Stimulated activated CD8-positive, alpha-beta memory T cell treated with anti-CD3 and anti-CD28 coated beads, Interleukin-15, amount 100 ng/mL, for 1 hour (primary cell): ENCODE measurements at regions not wholly inside any gene's neighbourhood (a gene's known extent, or its start where the extent isn't known, plus 50 kb on each side); places are given as distances from the start of the nearest gene placed in this dataset.
"Not testable (repeated sequence)": the region's sequence is repeated elsewhere in the genome, so short reads cannot be mapped to it uniquely, and the experiment has no call there.

Experiments used
- DNase-seq: peaks from one replicate; pipeline ENCODE4 v3.0.0-alpha.2; 2020; ENCODE audit warnings: low read depth

DNA sequence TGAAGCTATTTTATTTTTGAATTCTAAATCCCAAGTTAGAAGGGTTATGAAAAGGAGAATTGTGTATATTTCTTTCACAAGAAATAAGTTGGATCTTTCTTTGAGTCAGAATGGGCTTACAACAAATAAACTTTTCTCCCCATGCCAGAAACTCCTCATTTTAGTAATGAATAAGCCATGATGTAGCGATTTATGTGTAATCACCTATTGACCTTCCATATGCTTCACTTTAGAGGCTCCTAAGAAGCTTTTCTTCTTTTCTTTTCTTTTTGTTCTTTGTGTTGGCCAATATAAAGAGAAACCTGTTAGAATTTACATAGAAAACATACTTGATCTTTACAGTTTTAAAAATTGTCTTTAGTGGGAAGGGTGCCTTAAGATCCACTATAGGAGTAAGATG lies 370.2 kb downstream of the UTRN start:
- no peak for DNase-seq

DNA sequence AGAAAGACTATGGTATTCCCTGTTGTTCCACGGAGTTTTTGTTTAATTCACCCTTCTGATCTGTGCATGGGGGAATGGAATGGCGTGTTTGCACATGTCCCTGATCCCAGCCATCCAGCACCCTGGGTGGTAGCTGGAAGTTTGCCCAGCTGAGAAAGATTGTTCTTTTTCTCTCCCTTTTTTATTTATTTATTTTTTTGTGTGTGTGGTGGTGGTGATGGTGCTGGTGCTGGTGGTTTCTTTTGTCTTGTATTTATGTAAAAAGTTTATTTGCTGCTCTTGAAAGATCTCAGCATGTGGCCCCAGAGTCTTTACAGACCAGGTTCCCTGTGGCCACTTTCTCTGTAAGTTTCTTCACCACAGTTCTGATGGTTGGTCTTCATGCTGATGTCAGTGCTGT lies 372.6 kb downstream of the UTRN start:
- no peak for DNase-seq

DNA sequence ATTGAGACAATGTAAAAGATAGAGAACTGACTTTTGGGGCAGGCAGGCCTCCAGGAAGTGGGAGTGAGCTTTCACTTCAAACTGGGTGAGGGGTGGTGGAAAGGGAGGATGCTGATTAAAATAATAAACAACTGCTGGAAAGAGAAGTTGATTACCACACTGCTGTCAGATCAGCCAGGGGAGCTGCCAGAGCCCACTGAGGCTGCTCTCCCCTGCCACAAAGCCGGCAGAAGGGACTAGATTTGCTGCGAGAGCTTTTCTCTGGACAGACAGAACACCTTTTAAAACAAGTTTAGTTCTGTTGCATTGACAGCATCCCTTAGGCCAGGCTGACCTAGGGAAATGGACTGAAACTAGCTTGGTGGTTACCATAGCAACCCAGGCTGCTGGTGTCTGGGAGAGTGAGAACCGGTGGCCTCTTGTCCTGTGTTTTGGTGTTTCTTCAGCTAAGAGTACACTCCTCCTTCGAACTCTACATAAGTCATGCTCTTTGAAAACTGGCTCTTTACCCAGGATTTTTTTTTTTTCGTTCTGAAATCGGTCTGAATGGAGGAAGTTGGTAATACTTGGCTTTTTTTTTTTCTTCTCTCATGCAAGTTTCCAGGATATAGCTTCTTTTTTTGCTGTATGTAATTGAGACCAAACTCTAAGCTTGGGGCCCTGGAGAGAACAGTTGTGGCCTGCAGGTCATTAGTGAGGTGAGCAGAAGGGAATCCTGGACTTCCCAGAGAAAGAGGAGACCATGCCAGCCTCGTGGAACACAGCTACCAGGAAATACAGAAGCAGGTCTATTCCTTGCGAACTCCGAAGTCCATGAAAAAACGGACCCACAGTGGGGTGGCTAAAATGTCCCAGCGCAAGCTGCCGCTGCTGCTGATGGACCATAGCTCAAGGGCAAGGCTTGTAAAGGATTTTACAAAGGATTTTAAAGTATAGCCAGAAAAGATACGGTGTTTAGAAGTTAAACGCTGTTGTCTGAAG lies 374.4 kb downstream of the UTRN start:
- DNase-seq, result no peak

DNA sequence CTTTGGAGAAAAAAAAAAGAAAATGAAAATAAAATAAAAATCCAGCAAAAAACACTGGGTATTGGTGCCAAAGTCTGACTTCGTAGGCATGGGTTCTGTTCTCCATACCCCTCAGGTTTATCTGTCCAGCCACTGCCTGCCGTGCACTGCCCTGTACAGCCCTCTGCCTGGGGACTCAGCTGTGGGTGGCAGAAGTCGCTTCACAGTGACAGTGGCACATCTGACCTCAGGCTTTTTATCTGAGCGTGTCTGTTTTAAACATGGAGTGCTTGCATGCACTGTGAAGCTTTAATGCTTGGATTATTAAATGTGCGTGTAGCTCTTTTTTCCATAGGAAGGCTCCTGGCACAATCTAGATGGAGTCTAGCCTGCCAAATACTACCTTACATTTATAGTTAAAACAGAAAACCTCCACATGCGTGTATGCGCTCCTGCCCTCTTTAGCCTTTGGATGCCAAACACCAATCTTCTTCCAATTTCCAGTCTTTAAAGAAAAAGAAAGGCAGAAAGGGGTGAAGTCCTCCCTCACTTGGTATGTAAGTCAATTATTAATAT lies 375.5 kb downstream of the UTRN start:
- no peak for DNase-seq

DNA sequence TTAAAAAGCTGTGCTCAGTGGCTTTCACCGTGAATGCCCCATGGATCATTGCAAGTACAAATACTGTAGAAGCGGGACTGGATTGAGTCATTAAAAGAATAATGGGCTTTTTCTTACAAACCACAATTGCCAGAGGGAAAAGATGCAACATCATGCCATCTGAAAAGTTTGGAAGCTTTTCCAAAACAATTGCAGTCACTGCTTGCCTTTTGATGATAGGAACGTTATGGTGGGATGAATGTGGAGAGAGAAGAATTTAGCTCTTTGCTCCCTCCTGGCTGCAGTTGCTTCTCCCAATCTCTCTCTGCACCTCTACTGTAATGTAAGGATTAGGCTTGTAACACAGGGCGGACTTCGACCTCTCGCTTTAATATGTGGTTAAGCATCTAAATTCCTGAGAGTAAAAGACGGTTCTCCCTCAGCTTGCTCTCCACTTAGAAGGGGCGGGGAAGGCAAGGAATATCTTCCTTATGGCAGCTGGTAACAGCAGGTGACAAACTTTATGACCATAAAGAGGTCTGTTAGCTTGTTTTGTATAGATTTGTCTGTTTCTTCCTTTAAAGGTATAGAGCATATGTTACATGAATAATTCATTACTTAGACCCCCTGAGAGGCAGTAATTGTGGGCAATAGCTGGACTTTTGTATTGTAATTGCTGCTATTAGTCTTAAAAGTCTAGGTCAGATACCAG lies 376.1 kb downstream of the UTRN start:
- DNase-seq, result no peak

DNA sequence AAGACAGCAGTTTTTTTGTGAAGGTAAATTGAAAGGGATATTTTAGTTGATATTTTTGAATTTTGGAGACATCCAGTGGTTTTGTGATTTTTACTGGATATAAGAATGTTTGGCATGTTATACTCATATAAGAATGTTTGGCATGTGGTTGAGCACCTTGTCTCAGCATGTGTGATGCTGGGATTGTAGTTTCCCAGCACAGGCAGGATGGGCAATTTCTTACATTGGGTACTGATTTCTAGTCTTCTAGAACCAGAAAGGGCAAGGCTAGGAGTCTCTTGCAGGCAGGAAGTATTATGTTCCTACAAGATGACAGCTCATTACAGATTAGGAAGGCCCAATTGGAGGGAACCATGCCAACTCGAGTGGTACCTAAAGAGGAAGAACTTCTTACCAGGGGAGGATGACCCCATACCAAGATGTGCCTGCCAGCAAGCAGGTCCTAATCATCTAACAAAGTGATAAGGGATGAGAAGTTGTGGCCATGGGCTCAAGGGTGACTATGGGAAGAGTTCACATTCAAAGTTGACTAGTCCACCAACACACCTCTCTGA lies 377.8 kb downstream of the UTRN start:
- DNase-seq, result no peak

DNA sequence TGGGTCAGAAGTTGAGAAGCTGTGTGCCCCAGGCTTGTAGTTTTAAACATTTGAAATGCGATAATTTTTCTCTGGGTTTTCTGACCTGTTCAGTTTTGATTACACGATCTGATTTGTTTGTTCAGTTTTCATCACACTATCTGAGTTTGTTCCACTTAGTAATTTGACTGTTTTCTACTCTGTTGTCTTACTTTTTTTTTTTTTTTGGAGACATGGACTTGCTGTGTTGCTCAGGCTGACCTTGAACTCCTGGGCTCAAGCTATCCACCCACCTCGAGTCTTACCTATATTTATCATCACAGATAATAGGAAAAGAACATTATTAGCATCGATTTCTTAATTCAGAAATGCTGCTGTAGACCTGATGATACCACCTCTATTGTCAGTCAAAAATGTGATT lies 379.1 kb downstream of the UTRN start:
- no peak for DNase-seq

DNA sequence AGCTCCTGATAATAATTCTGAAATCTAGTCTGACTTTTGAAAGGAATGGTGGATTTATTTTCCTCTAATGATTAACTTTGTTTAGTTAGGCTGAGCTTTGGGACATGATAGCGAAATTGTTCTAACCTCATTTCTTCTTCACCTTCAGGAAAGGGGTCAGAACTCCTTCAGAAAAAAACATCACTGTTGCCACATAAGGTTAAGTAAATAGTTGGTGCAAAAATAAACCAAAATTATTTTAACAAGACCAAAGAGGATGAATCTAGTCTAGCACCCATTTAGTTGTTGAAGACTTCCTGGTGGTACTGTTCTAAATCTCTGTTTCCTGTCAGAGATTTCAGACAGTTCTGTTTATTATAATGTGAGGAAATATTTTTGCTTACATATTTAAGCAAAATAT lies 379.8 kb downstream of the UTRN start:
- no peak for DNase-seq

DNA sequence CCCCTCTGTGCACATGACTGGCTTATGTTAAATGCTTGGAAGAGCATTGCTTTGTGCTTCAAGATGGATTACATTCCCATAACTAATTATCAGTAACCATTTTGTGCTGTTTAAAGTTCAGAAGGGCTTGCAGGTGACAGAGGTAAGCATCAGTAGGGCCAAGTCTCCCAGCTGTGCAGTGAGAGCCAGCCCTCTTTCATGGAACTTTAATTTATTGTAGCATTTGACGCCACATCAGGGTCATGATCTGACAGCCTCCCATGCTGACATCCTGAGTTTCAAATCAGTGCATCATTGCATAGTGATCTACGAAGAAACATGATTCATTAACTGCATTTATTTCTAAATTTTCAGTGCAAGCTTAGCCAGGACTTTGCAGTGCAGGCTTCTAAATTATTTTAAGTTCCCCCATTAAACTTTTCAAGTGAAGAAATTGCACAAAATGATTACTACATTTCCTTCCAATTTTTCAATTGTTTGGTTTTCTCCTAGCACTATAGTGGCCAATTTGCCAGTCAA lies 380.9 kb downstream of the UTRN start:
- no peak for DNase-seq

DNA sequence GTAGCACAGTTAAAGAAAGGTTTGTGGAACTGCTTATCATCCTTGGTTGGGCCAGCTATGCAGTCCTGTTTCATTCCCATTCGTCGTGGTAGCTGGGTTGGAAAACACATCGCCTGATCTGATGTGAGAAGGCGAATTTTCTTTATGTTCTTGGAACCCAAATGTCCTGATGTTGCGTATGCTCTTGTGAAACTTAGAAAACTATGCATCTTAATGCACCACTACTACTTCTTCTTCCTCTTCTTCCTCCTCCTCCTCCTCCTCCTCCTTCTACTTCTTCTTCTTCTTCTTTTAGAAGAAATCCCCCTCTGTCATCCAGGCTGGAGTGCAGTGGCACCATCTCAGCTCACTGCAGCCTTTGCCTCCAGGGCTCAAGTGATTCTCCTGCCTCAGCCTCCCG lies 381.6 kb downstream of the UTRN start:
- no peak for DNase-seq

DNA sequence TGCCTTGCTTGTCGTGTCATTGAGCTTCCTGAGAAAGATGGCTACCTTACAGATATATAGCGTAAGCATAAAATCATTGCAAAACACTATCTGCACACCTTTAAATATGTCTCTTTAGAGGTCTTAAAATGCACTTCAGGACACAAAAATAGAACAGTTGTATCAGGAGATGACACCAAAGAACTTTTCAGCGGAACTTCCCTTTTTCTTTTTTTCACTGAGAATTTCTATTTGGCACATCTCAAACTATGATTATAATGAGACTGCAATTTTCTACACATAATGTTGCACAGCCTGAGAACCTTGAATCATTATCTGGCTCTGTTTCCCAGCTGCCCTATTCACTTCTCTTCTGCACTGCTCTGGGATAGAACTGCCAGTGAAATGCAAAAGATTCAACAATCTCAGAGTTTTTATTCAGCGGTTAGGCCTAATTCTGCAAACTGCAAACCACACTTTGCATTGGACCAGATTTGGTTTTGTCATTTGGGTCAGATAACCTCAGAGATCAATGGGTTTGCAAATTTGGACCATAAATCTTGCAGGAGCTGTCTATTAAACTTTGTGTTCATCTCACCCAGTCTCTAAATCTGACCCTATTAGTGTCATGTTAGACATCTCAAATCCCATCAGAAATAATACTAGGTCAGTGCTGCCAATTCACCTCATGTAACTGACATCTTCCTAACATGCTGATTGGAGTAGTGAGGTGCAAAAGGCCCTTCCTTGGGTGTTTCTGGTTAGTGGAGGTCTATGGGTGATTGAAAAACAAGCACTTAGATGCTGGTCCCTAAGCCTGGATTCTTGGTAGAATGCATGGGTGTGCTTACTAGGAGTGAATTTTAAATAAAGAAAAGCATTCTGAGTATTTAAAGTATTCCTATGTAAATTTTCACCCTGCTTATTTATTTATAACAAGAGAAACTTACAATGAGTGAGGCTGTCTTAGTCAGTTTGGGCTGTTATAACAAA lies 382.7 kb downstream of the UTRN start:
- no peak for DNase-seq

DNA sequence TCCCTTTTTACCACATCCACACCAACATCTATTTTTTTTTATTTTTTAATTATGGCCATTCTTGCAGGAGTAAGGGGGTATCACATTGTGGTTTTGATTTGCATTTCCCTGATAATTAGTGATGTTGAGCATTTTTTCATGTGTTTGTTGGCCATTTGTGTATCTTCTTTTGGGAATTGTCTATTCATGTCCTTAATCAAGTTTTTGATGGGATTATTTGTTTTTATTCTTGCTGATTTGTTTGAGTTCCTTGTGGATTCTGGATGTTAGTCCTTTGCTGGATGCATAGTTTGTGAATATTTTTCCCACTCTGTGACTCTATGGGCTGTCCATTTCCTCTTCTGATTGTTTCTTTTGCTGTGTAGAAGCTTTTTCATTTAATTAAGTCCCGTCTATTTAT lies 385.1 kb downstream of the UTRN start:
- DNase-seq, result not testable (repeated sequence)

DNA sequence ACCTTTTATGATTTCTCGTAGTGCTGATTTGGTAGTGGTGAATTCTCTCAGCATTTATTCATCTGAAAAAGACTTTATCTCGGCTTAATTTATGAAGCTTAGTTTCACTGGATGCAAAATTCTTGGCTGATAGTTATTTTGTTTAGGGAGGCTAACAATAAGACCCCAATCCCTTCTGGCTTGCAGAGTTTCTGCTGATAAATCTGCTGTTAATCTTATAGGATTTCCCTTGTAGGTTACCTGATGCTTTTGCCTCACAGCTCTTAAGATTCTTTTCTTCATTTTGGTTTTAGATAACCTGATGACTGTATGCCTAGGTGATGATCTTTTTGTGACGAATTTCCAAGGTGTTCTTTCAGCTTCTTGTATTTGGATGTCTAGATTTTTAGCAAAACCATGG lies 388.7 kb downstream of the UTRN start:
- no peak for DNase-seq

DNA sequence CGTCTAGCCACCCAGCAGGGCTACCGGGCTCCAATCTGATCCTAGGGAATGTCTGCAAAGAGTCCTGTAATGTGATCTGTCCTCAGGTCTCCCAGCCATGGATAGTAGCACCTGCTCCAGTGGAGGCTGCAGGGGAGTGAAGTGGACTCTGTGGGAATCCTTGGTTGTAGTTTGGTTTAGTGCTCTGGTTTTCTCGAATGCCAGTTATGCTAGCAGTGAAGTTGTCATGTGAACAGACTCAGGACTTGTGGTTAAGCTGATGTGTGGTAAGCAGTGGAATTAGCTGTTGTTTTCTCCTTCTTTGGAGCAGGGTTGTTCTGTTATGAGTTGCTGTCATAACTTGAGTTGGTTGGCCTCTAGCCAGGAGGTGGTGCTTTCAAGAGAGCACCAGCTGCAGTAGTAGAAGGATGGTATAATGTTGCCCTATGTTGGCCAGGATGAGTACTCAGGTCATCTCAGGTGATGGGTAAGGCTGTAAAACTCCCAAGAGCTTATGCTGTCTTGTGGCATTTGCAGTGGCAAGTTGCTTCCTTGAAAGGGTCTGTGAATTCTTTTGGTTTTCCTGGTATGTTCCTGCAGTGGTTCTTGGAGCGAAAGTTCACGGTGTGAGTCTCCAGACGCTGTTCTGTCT lies 390.2 kb downstream of the UTRN start:
- DNase-seq, result no peak

DNA sequence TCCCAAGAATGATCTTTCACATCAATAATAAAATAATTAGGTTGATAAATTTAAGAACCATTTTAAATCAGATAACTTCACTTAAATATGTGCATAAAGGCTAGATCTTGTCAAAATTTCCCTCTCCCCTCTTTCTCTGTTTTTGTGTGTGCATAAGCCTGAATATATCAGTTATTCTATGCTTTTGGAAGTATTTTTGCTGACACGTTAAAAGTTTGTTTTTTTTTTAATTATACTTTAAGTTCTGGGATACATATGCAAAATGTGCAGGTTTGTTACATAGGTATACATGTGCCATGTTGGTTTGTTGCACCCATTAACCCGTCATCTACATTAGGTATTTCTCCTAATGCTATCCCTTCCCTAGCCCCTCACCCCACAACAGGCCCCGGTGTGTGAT lies 391.2 kb downstream of the UTRN start:
- not testable (repeated sequence) for DNase-seq

DNA sequence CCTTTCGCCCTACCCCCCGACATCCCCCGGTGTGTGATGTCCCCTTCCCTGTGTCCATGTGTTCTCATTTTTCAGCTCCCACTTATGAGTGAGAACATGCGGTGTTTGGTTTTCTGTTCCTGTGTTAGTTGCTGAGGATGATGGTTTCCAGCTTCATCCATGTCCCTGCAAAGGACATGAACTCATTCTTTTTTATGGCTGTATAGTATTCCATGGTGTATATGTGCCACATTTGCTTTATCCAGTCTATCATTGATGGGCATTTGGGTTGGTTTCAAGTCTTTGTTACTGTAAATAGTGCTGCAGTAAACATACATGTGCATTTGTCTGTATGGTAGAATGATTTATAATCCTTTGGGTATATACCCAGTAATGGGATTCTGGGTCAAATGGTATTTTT lies 392.1 kb downstream of the UTRN start:
- not testable (repeated sequence) for DNase-seq

DNA sequence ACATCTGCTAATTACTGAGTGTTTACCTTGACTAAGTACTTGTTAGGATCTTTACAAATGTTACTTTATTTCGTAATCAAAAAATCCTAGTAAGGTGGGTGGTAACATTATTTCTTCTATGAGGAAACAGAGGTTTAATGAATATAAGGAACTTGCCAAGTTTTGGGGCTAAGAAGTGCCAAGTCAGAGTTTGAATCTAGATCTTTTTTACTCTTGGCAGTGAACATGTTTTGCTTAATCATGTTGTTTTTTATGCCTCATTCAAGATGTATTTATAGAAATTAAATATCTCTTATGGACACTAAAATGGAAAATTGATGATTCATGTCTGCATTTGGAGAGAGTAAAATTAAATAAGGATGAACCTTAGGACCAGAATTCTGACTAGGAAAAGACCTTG lies 393.7 kb downstream of the UTRN start:
- no peak for DNase-seq

DNA sequence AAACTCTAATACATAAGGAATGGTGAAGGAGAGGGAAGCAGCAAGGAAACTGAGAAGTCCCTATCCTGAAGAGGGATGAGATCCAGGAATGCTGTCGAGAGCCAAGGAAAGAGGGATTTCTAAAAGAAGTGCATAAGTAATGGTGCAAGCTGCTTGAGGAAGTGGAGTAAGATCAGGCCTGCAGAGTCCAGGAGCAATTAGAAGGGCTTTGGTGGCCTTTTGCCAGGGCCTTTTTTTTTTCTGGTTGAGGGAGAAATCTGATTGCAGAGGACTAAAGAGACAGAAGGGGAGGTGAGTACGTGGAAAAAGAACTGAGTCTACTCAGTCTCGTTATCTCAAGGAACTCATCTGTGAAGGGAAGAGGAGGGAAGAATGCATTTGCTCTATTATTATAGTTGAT lies 396.2 kb downstream of the UTRN start:
- DNase-seq, result no peak

DNA sequence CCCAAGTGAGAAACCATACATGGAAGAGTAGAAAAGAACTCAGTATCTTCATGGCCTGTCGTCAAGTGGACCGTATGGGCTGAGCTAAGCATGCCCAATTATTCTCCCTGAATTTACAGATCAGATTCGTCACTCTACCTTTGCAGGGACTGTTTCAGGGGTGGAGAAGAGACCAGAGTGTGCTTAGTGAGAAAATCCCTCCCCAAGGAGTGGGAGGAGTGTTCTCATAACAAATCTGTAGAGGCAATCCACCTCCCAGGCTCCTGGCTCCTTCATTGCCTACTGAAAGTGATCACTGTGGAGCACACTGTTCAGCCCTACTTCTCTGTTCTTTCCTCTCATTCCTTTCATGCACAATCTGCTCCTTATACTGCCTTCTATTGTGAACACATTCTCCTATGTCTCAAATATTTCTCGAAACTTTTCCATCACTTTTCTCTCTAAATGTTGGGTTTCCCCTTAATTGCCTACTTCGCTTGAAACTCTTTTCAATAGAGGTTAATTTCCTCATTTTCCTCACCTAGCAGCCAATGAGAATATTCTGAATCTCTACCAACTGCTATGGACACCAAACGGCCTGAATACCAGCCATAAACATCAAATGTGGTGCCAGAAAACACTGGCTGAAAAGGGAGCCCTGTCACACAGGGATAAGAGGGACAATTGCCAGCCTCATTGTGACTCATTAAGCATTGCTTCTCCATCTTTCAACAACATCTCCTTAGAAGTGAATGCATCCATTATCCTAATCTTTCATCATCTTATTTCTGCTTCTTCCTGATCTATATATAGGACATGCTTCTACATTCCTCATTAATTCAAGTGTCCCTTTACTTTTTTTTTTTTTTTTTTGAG lies 398.3 kb downstream of the UTRN start:
- no peak for DNase-seq

DNA sequence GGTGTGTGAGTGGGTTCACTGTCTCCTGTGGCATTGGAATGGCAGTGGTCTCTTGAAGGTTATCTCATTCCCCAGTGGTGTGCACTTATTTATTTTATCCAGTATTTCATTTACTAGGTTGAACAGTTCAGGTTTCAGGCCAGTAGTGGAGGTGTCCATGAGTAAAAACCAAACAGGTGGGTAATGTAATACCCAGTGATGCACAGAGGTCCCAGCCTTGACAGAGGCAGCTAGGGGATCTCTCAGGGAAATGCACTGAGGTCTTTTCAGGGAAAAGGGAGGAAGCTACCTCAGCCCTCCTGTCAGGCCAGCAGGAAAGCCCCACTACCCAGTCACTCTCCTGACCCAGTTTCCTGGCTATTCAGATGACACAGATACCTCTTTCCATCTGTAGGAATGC lies 403.6 kb downstream of the UTRN start:
- DNase-seq, result no peak
